Uterus (tissue), 2 donors: ENCODE measurements at regions not wholly inside any gene's neighbourhood (a gene's known extent, or its start where the extent isn't known, plus 50 kb on each side); places are given as distances from the start of the nearest gene placed in this dataset.

ENCODE experiments used
- CTCF ChIP-seq, 4 experiments: fragments of 200-600 bp in 2 of 4; fragments of 450-650 bp in 2 of 4; sonication (generic) in 2 of 4; IDR thresholded peaks; one replicate each; pipeline ENCODE4 v1.5.1; 2016 to 2019; ENCODE audit warnings: antibody characterized with exemption in 4 of 4, mild to moderate bottlenecking in 2 of 4, moderate library complexity in 1 of 4
- POLR2A ChIP-seq, 2 donors: fragments of 450-650 bp; IDR thresholded peaks; one replicate each; pipeline ENCODE4 v1.6.1; 2016; ENCODE audit warnings: antibody characterized with exemption in 2 of 2, mild to moderate bottlenecking in 1 of 2, moderate library complexity in 1 of 2

- TF ChIP-seq CTCF (IDR thresholded peaks at IDR 0.05), result no peak
- TF ChIP-seq POLR2A (IDR thresholded peaks at IDR 0.05), result no peak
Observed at GRCh38 chr12:66852765-66853164, 173.9 kb upstream of the GRIP1 start.
